ENCODE measurements at regions not wholly inside any gene's neighbourhood (a gene's known extent, or its start where the extent isn't known, plus 50 kb on each side); places are given as distances from the start of the nearest gene placed in this dataset.

DNA sequence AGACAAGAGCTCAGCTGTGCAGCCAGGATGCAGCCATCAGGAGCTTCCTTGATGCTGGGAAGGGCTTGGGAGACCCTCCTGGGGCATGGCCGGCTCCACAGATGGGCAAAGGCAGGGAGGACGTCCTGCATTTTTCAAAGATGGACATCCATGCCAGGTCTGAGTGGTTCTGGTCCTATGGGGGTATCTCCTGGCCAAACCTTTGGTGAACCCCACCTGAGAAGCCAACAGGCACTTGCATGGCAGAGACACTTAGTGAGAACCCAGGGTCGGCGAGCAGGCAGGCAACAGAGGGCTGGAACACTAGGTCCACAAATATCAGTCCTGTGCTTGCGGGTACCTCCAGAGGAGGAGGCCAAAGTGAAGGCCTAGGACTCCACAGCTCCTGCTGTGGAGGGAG is 70.0 kb downstream of the KCTD15 start:
- DNase-seq (ENCODE audit: low spot score) (no peak), ATAC-seq (no peak)
- POLR2A ChIA-PET: no interaction called here

More for the DNA sequence above, 70.0 kb downstream of the KCTD15 start:
- H3K27ac Mint-ChIP-seq: no peak overlapping the region; the same call in 1 of the 2 replicates
- H3K36me3 Mint-ChIP-seq: no peaks in the 10 kb centered on the region
- CTCF ChIA-PET: interaction anchor here (0.7 to 1.1 kb wide), 2 partner anchors 10 to 43 kb away, joined by 3 read pairs; no protein-coding TSS in a partner anchor
- peaks cover 19% of the 10 kb centered on the region for H3K4me1 Mint-ChIP-seq
- H3K27me3 Mint-ChIP-seq (ENCODE audit: low read depth): no peaks in the 10 kb centered on the region
- TF ChIP-seq USF2 (CRISPR knock-in tag; IDR thresholded peaks at IDR 0.05): no peak
- TF ChIP-seq GRHL2 (CRISPR knock-in tag; IDR thresholded peaks at IDR 0.05; ENCODE audit: insufficient replicate concordance, severe bottlenecking): no peak
- TF ChIP-seq ZNF671 (CRISPR knock-in tag; IDR thresholded peaks at IDR 0.05): no peak
- no peak for TF ChIP-seq ZNF423 (CRISPR knock-in tag; IDR thresholded peaks at IDR 0.05)
- TF ChIP-seq, protein P1, sequence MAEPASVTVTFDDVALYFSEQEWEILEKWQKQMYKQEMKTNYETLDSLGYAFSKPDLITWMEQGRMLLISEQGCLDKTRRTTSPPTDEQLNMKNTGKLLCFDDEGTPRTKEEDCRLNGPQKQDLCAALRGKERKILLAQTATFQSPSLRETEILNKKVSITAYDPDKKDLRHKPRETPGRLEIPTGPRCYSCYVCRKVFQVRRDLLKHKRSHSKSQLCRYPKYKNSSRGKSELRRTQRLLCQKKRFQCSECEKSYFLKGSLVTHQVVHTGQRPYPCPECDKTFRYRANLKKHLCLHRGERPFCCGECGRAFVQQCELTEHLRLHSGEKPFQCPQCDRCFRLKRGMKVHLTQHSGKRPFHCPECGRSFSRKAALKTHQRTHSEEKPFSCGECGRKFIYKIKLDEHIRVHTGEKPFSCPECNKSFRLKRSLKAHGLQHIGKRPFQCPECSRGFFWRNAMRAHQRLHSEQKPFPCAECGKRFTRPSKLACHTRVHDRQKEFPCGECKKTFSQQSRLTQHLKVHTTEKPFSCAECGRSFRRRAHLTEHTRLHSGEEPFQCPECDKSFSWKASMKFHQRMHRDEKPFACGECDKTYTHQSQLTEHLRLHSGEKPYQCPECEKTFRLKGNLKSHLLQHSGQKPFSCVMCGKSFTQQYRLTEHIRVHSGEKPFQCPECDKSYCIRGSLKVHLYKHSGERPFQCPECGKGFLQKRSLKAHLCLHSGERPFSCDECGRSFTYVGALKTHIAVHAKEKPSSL (CRISPR knock-in tag; conservative IDR thresholded peaks at IDR 0.05): no peak
- TF ChIP-seq, protein P2, sequence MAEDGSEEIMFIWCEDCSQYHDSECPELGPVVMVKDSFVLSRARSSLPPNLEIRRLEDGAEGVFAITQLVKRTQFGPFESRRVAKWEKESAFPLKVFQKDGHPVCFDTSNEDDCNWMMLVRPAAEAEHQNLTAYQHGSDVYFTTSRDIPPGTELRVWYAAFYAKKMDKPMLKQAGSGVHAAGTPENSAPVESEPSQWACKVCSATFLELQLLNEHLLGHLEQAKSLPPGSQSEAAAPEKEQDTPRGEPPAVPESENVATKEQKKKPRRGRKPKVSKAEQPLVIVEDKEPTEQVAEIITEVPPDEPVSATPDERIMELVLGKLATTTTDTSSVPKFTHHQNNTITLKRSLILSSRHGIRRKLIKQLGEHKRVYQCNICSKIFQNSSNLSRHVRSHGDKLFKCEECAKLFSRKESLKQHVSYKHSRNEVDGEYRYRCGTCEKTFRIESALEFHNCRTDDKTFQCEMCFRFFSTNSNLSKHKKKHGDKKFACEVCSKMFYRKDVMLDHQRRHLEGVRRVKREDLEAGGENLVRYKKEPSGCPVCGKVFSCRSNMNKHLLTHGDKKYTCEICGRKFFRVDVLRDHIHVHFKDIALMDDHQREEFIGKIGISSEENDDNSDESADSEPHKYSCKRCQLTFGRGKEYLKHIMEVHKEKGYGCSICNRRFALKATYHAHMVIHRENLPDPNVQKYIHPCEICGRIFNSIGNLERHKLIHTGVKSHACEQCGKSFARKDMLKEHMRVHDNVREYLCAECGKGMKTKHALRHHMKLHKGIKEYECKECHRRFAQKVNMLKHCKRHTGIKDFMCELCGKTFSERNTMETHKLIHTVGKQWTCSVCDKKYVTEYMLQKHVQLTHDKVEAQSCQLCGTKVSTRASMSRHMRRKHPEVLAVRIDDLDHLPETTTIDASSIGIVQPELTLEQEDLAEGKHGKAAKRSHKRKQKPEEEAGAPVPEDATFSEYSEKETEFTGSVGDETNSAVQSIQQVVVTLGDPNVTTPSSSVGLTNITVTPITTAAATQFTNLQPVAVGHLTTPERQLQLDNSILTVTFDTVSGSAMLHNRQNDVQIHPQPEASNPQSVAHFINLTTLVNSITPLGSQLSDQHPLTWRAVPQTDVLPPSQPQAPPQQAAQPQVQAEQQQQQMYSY (CRISPR knock-in tag; IDR thresholded peaks at IDR 0.05): no peak
- TF ChIP-seq ATF6 (CRISPR knock-in tag; IDR thresholded peaks at IDR 0.05): no peak
- TF ChIP-seq, protein P3, sequence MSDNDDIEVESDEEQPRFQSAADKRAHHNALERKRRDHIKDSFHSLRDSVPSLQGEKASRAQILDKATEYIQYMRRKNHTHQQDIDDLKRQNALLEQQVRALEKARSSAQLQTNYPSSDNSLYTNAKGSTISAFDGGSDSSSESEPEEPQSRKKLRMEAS (CRISPR knock-in tag; IDR thresholded peaks at IDR 0.05): no peak
- TF ChIP-seq TEAD1 (CRISPR knock-in tag; IDR thresholded peaks at IDR 0.05): no peak
- no peak for TF ChIP-seq AFF4 (CRISPR knock-in tag; IDR thresholded peaks at IDR 0.05; ENCODE audit: borderline replicate concordance)
- no peak for TF ChIP-seq MYBL2 (CRISPR knock-in tag; IDR thresholded peaks at IDR 0.05)
- TF ChIP-seq ZNF219 (CRISPR knock-in tag; IDR thresholded peaks at IDR 0.05; ENCODE audit: borderline replicate concordance): no peak
- H3K4me3 Mint-ChIP-seq: no peak overlapping the region
- no peaks in the 10 kb centered on the region for H3K9me3 Mint-ChIP-seq
